Glomerular endothelial cell (primary cell): ENCODE measurements at regions not wholly inside any gene's neighbourhood (a gene's known extent, or its start where the extent isn't known, plus 50 kb on each side); places are given as distances from the start of the nearest gene placed in this dataset.

ENCODE experiments used
- DNase-seq: peaks from one replicate; pipeline ENCODE4 v3.0.0-alpha.2; 2011; ENCODE audit warnings: low read depth, low spot score; ENCODE audit errors: extremely low read depth

GRCh38 chr3:110767838-110768237 lies 303.8 kb upstream of the NECTIN3 start:
- no peak for DNase-seq

GRCh38 chr3:110773413-110773954 lies 298.1 kb upstream of the NECTIN3 start:
- no peak for DNase-seq

- no peak for DNase-seq
Measured at GRCh38 chr3:110774496-110775265, 296.9 kb upstream of the NECTIN3 start.

- DNase-seq: no peak
Measured at GRCh38 chr3:110779581-110779980, 292.0 kb upstream of the NECTIN3 start.

GRCh38 chr3:110783541-110783940 lies 288.1 kb upstream of the NECTIN3 start:
- no peak for DNase-seq

- no peak for DNase-seq
Measured at GRCh38 chr3:110788794-110789193, 282.8 kb upstream of the NECTIN3 start.

- no peak for DNase-seq
Measured at GRCh38 chr3:110789315-110789714, 282.3 kb upstream of the NECTIN3 start.

- DNase-seq: no peak
Measured at GRCh38 chr3:110790631-110791030, 281.0 kb upstream of the NECTIN3 start.

- DNase-seq: no peak
Measured at GRCh38 chr3:110791995-110792686, 279.5 kb upstream of the NECTIN3 start.

GRCh38 chr3:110793611-110794010 lies 278.0 kb upstream of the NECTIN3 start:
- DNase-seq: no peak

- no peak for DNase-seq
Measured at GRCh38 chr3:110795163-110795562, 276.5 kb upstream of the NECTIN3 start.

- no peak for DNase-seq
Measured at GRCh38 chr3:110799271-110799670, 272.3 kb upstream of the NECTIN3 start.

GRCh38 chr3:110804856-110805255 lies 266.8 kb upstream of the NECTIN3 start:
- no peak for DNase-seq

GRCh38 chr3:110806924-110807323 lies 264.7 kb upstream of the NECTIN3 start:
- DNase-seq: no peak

- DNase-seq: no peak
Measured at GRCh38 chr3:110808630-110809029, 263.0 kb upstream of the NECTIN3 start.

GRCh38 chr3:110810356-110810755 lies 261.3 kb upstream of the NECTIN3 start:
- DNase-seq: no peak

GRCh38 chr3:110811050-110811449 lies 260.6 kb upstream of the NECTIN3 start:
- no peak for DNase-seq

- DNase-seq: no peak
Measured at GRCh38 chr3:110813541-110813940, 258.1 kb upstream of the NECTIN3 start.

- DNase-seq: no peak
Measured at GRCh38 chr3:110814170-110815007, 257.2 kb upstream of the NECTIN3 start.

- no peak for DNase-seq
Measured at GRCh38 chr3:110815008-110815583, 256.5 kb upstream of the NECTIN3 start.

GRCh38 chr3:110816008-110816407 lies 255.6 kb upstream of the NECTIN3 start:
- DNase-seq: no peak
